ENCODE measurements at regions not wholly inside any gene's neighbourhood (a gene's known extent, or its start where the extent isn't known, plus 50 kb on each side); places are given as distances from the start of the nearest gene placed in this dataset.

GRCh38 chr2:239765076-239765845 is 259.9 kb downstream of the NDUFA10 start:
- DNase-seq (ENCODE audit: low read depth in 2 of 2): no peak

GRCh38 chr2:239763433-239764097 is 261.6 kb downstream of the NDUFA10 start:
- DNase-seq (ENCODE audit: low read depth in 2 of 2): no peak

- no peak for DNase-seq (ENCODE audit: low read depth in 2 of 2)
These were observed 262.4 kb downstream of the NDUFA10 start for GRCh38 chr2:239762655-239763269.

GRCh38 chr2:239762106-239762505 is 263.0 kb downstream of the NDUFA10 start:
- no peak for DNase-seq (ENCODE audit: low read depth in 2 of 2)

- no peak for DNase-seq (ENCODE audit: low read depth in 2 of 2)
These were observed 264.5 kb downstream of the NDUFA10 start for GRCh38 chr2:239760596-239760995.

GRCh38 chr2:239758279-239758877 is 266.8 kb downstream of the NDUFA10 start:
- no peak for DNase-seq (ENCODE audit: low read depth in 2 of 2)

- no peak for DNase-seq (ENCODE audit: low read depth in 2 of 2)
These were observed 268.1 kb downstream of the NDUFA10 start for GRCh38 chr2:239756790-239757760.

GRCh38 chr2:239756031-239756789 is 268.9 kb downstream of the NDUFA10 start:
- DNase-seq (ENCODE audit: low read depth in 2 of 2): no peak

- DNase-seq (ENCODE audit: low read depth in 2 of 2): no peak
These were observed 271.7 kb downstream of the NDUFA10 start for GRCh38 chr2:239753401-239753837.

- no peak for DNase-seq (ENCODE audit: low read depth in 2 of 2)
These were observed 272.2 kb downstream of the NDUFA10 start for GRCh38 chr2:239752951-239753350.

- peak in 1 of 2 donors; percentile 18 for DNase-seq (ENCODE audit: low read depth in 2 of 2)
These were observed 273.3 kb downstream of the NDUFA10 start for GRCh38 chr2:239751679-239752355.

- DNase-seq (ENCODE audit: low read depth in 2 of 2): no peak
These were observed 274.0 kb downstream of the NDUFA10 start for GRCh38 chr2:239750929-239751678.

GRCh38 chr2:239750045-239750835 is 274.9 kb downstream of the NDUFA10 start:
- no peak for DNase-seq (ENCODE audit: low read depth in 2 of 2)

- DNase-seq (ENCODE audit: low read depth in 2 of 2): no peak
These were observed 275.8 kb downstream of the NDUFA10 start for GRCh38 chr2:239749272-239749873.

- DNase-seq (ENCODE audit: low read depth in 2 of 2): no peak
These were observed 276.3 kb downstream of the NDUFA10 start for GRCh38 chr2:239748811-239749210.

- DNase-seq (ENCODE audit: low read depth in 2 of 2): no peak
These were observed 277.4 kb downstream of the NDUFA10 start for GRCh38 chr2:239747771-239748170.

GRCh38 chr2:239747274-239747673 is 277.9 kb downstream of the NDUFA10 start:
- no peak for DNase-seq (ENCODE audit: low read depth in 2 of 2)
